Prostate gland (tissue), 2 donors: ENCODE measurements at regions not wholly inside any gene's neighbourhood (a gene's known extent, or its start where the extent isn't known, plus 50 kb on each side); places are given as distances from the start of the nearest gene placed in this dataset.

Experiments used
- DNase-seq: peaks from one replicate; pipeline ENCODE4 v3.0.0-alpha.2; 2019; ENCODE audit warnings: low spot score
- H3K27ac ChIP-seq, 2 donors: fragments of 200-600 bp; sonication (generic); 2 replicates each; pipeline ENCODE4 v1.5.1; 2017 to 2019
- H3K27me3 ChIP-seq: fragments of 200-600 bp; sonication (generic); replicated peaks from 2 replicates; pipeline ENCODE4 v1.5.1; 2019; ENCODE audit not compliant: insufficient read depth
- H3K36me3 ChIP-seq, 2 donors: fragments of 200-600 bp; sonication (generic); 1 replicate in 1 of 2; 2 replicates in 1 of 2; pipeline versions ENCODE4 v1.5.1 to v1.8.1; 2017 to 2019
- H3K4me1 ChIP-seq: fragments of 200-600 bp; sonication (generic); replicated peaks from 2 replicates; pipeline ENCODE4 v1.5.1; 2019
- H3K4me3 ChIP-seq, 2 donors: fragments of 200-600 bp; sonication (generic); 2 replicates each; pipeline ENCODE4 v1.5.1; 2017 to 2019
- H3K9me3 ChIP-seq: fragments of 200-600 bp; sonication (generic); 2 replicates; pipeline ENCODE4 v1.5.1; 2017
- POLR2A ChIP-seq: fragments of 450-650 bp; IDR thresholded peaks from one replicate; pipeline ENCODE4 v1.6.1; 2016; ENCODE audit warnings: antibody characterized with exemption, mild to moderate bottlenecking
- POLR2AphosphoS5 ChIP-seq: sonication (generic); formaldehyde crosslinking; IDR thresholded peaks from one replicate; pipeline ENCODE4 v1.6.1; 2017; ENCODE audit warnings: antibody characterized with exemption
- WGBS: methylation state at CpG from one replicate; pipeline ENCODE4 v1.1.5; 2018; 5-methylcytosine and 5-hydroxymethylcytosine counted together
- intact Hi-C: fragments of 100-400 bp; cut with DNase I; formaldehyde crosslinking; loops from one replicate; pipeline ENCODE4 v1.14.2; 2022
- TF ChIP-seq, protein P1 (sequence below), 4 experiments: fragments of 200-600 bp in 2 of 4; fragments of 450-650 bp in 2 of 4; sonication (generic) in 2 of 4; IDR thresholded peaks; 1 replicate in 3 of 4; 2 replicates in 1 of 4; pipeline ENCODE4 v1.5.1; 2016 to 2019; ENCODE audit warnings: antibody characterized with exemption in 4 of 4, mild to moderate bottlenecking in 2 of 4, moderate library complexity in 2 of 4

DNA sequence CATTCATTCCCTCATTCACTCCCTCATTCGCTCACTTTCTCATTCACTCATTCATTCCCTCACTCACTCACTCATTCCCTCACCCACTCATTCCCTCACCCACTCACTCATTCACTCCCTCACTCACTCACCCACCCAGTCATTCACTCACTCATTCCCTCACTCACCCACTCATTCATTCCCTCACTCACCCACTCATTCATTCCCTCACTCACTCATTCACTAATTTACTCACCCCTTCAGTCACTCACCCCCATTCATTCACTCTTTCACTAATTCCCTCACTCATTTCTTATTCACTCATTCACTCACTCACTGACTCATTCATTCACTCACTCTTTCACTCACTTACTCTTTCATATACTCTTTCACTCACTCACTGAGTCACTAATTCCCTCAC lies 303.1 kb downstream of the C16orf95 start:
- no peak for DNase-seq
- WGBS, result 93% methylated on average over 1 of the region's 1 CpG
- Histone ChIP-seq H3K4me3 (no peak overlapping the region), H3K36me3 (no peaks in the 10 kb centered on the region), H3K9me3 (no peaks in the 10 kb centered on the region), H3K27me3 (peaks cover 11% of the 10 kb centered on the region), H3K27ac (no peak overlapping the region), H3K4me1 (no peaks in the 10 kb centered on the region)
- intact Hi-C loops, result no loop called here
- TF ChIP-seq, protein P1, sequence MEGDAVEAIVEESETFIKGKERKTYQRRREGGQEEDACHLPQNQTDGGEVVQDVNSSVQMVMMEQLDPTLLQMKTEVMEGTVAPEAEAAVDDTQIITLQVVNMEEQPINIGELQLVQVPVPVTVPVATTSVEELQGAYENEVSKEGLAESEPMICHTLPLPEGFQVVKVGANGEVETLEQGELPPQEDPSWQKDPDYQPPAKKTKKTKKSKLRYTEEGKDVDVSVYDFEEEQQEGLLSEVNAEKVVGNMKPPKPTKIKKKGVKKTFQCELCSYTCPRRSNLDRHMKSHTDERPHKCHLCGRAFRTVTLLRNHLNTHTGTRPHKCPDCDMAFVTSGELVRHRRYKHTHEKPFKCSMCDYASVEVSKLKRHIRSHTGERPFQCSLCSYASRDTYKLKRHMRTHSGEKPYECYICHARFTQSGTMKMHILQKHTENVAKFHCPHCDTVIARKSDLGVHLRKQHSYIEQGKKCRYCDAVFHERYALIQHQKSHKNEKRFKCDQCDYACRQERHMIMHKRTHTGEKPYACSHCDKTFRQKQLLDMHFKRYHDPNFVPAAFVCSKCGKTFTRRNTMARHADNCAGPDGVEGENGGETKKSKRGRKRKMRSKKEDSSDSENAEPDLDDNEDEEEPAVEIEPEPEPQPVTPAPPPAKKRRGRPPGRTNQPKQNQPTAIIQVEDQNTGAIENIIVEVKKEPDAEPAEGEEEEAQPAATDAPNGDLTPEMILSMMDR (IDR thresholded peaks at IDR 0.05), result no peak
- no peak for TF ChIP-seq POLR2AphosphoS5
- TF ChIP-seq POLR2A, result no peak

- H3K4me1 ChIP-seq, result no peaks in the 10 kb centered on the region
- peaks cover 11% of the 10 kb centered on the region for H3K27me3 ChIP-seq
- H3K4me3 ChIP-seq, result no peak overlapping the region
- no peak for TF ChIP-seq POLR2AphosphoS5
- TF ChIP-seq POLR2A, result no peak
- TF ChIP-seq, protein P1 (IDR thresholded peaks at IDR 0.05), result no peak
- H3K36me3 ChIP-seq, result no peaks in the 10 kb centered on the region
- H3K27ac ChIP-seq, result no peak overlapping the region
- intact Hi-C loops, result no loop called here
- 85% methylated on average over 5 of the region's 5 CpGs for WGBS
- DNase-seq, result no peak
- H3K9me3 ChIP-seq, result no peaks in the 10 kb centered on the region
These were observed 302.2 kb downstream of the C16orf95 start for GRCh38 chr16:87015021-87015420.

DNA sequence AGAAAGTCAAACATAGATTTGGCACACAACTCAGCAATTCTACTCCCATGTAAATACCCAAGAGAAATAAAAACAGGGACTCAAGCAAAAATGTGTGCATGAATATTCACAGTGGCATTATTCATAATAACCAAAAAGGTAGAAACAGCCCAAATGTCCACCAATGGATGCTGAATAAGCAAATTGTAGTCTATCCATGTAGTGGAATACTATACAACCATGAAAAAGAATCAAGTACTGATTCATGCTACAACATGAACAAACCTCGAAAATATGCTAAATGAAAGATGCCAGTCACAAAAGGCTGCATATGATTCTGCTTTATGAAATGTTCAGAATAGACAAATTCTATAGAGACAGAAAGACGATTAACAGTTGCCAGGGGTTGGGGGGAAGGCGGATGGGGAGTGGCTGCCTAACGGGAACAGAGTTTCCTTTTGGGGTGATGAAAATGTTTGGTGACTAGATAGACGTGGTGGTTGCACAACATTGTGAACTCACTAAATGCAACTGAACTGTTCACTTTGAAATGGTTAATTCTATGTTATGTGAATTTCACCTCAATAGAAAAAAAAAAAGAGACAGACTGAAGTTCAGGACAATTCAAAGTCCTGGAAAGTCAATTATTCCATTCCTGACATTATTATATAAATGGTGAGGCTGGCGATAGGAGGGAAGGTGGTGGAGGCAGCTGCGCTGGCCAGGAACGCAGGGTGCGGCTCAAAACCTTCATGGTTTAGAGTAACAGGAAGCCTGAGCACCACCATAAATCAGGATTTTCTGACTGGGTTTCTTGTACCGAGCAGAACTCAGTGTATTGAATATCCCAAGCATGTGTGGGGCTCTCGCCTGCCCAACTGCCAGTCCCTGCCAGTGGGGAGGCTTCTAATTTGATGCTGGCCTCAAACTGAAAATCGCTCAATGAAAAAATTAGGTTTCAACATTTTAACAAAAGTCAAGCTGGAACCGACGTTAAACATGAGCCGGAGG lies 300.9 kb downstream of the C16orf95 start:
- Histone ChIP-seq H3K9me3 (no peaks in the 10 kb centered on the region), H3K36me3 (no peaks in the 10 kb centered on the region), H3K27ac (no peak overlapping the region), H3K27me3 (peaks cover 11% of the 10 kb centered on the region), H3K4me1 (no peaks in the 10 kb centered on the region), H3K4me3 (no peak overlapping the region)
- TF ChIP-seq POLR2A (no peak), POLR2AphosphoS5 (no peak)
- TF ChIP-seq, protein P1 (IDR thresholded peaks at IDR 0.05), result no peak
- DNase-seq, result no peak
- intact Hi-C loops, result no loop called here
- 60% methylated on average over 15 of the region's 15 CpGs for WGBS

GRCh38 chr16:87017371-87018012 lies 299.7 kb downstream of the C16orf95 start:
- H3K27me3 ChIP-seq, result peaks cover 11% of the 10 kb centered on the region
- 51% methylated on average over 9 of the region's 9 CpGs for WGBS
- H3K27ac ChIP-seq, result no peak overlapping the region
- TF ChIP-seq POLR2A (no peak), POLR2AphosphoS5 (no peak)
- TF ChIP-seq, protein P1 (IDR thresholded peaks at IDR 0.05), result no peak
- no peak overlapping the region for H3K4me3 ChIP-seq
- intact Hi-C loops, result no loop called here
- no peaks in the 10 kb centered on the region for H3K9me3 ChIP-seq
- H3K4me1 ChIP-seq, result no peaks in the 10 kb centered on the region
- no peaks in the 10 kb centered on the region for H3K36me3 ChIP-seq
- no peak for DNase-seq
